C4-2B (cell line): ENCODE measurements at regions not wholly inside any gene's neighbourhood (a gene's known extent, or its start where the extent isn't known, plus 50 kb on each side); places are given as distances from the start of the nearest gene placed in this dataset.
"Not testable (repeated sequence)": the region's sequence is repeated elsewhere in the genome, so short reads cannot be mapped to it uniquely, and the experiment has no call there.

Experiments
- H3K27ac ChIP-seq: fragments of 450-650 bp; 2 replicates; pipeline ENCODE4 v1.5.1; 2017
- ZFX ChIP-seq: fragments of 450-650 bp; IDR thresholded peaks from 2 replicates; pipeline ENCODE4 v1.6.1; 2017
- TF ChIP-seq, protein P1 (sequence below): fragments of 450-650 bp; conservative IDR thresholded peaks from 2 replicates; pipeline ENCODE4 v1.5.1; 2017; ENCODE audit warnings: mild to moderate bottlenecking

DNA sequence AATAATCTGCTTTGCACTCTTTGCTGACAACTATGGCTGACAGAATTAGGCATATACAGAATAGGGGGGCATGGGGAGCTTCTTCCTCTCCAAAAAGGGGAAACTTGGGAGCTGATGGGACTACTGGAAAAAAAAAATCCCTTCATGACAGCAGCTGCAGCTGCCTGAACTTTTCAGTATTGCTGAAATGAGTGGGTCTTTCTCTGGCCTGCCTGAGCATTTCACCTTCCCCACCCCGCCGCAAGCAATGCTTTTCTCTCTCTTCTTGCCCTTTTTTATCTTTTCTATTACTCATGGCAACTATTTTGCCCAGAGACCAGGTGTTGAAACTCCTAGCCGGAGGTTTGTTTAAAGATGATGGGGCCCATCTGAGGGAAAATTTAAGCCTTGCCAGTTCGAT lies 244.9 kb downstream of the SEMA3D start:
- H3K27ac ChIP-seq: no peak overlapping the region
- TF ChIP-seq ZFX: no peak
- TF ChIP-seq, protein P1, sequence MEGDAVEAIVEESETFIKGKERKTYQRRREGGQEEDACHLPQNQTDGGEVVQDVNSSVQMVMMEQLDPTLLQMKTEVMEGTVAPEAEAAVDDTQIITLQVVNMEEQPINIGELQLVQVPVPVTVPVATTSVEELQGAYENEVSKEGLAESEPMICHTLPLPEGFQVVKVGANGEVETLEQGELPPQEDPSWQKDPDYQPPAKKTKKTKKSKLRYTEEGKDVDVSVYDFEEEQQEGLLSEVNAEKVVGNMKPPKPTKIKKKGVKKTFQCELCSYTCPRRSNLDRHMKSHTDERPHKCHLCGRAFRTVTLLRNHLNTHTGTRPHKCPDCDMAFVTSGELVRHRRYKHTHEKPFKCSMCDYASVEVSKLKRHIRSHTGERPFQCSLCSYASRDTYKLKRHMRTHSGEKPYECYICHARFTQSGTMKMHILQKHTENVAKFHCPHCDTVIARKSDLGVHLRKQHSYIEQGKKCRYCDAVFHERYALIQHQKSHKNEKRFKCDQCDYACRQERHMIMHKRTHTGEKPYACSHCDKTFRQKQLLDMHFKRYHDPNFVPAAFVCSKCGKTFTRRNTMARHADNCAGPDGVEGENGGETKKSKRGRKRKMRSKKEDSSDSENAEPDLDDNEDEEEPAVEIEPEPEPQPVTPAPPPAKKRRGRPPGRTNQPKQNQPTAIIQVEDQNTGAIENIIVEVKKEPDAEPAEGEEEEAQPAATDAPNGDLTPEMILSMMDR: no peak

DNA sequence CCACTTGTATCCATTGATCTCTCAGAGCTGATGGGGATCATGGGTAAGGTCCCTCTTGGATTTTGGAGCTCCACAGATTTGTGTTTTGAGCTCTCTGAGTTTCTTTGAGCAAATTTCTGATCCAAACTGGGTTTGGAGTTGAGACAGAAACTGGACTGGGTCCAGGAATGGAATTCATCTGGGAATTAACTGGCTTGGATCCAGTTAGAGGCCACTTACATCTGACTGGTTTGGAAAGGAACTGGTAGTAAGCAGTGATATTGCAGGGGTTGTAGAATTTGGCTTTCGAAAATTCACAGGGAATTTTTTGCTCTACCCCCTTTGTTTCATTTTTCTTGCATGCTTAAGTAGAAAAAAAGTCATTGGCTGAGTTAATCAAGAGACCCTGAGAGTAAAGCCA lies 245.6 kb downstream of the SEMA3D start:
- TF ChIP-seq, protein P1: no peak
- no peak for TF ChIP-seq ZFX

DNA sequence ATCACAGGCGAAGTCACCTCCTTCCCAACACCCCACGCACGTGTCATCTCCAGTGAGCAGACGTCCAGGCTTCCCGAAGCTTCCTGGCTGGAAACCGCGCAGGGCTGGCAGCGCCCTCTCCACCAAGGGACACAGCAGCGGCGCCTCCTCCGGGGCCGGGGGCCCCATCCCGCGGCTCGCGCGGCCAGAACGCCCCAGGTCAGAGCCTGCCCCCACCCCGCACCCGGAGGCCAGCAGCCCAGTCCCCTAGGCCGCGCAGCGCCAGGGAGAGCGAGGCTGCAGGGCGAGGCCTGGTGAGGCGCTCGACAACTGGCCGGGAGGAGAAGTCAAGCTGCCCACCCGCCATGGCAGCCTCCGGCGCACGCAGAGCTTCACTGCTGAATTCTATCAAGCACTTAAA lies 247.0 kb downstream of the SEMA3D start:
- no peak overlapping the region for H3K27ac ChIP-seq
- TF ChIP-seq, protein P1: no peak
- TF ChIP-seq ZFX: no peak

More for the DNA sequence above, 245.6 kb downstream of the SEMA3D start:
- no peak overlapping the region for H3K27ac ChIP-seq

DNA sequence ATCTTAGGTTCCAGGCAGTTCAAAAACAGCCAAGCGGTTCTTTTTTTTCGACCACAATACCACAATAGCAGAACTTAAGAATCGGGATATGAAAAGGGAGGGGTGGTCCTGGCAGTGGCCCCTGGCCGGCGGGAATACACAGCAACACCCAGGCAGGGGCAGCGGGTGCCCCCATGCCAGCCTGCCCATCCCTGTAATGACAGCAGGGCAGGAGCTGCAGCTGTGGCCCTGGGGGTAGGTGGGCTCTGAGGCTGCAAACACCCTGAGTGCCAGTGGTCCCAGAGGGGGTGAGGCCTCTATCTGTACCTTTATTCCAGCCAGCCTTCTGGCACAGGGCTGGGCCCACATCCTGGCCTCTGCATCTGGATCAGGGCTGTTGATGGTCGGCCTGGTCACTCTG lies 247.4 kb downstream of the SEMA3D start:
- no peak overlapping the region for H3K27ac ChIP-seq
- TF ChIP-seq, protein P1: no peak
- no peak for TF ChIP-seq ZFX

DNA sequence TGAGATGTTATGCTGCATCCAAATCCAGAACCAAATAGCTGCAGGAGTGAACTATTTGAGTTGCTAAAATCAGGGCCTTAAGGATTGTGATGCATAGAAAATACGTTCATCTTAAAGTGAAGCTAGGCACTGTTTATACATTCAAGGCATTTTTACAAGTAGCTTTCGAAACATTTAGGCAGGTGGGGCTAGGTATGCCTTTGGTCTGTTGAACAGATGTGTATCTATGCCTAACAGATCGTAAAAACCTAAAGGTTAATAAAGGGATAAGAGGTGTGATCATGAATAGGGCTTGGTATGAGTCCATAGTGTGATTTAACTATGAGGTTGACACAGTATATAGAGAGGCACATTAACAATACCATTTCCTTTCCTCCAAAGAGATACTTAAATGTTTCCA lies 262.5 kb downstream of the SEMA3D start:
- no peak overlapping the region for H3K27ac ChIP-seq
- TF ChIP-seq, protein P1: no peak

DNA sequence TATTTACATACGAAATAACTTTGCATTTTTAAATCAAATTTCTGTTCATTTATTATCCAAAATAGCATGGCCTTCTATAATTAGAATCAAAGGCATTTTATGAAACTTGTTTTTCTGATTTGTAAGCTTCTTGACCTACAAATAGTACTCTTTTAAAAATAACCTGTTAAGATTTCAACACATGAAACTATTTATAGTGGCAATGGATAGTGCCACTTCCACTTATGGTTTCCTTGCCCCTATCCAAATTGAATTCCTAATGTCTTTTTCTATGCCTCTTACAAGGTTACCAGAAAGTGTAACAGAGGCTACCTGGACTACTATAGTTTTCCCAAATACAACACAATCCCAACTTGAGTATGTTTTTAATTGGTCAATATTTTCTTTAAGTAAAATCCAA lies 263.5 kb downstream of the SEMA3D start:
- no peak for TF ChIP-seq ZFX
- TF ChIP-seq, protein P1: no peak
- H3K27ac ChIP-seq: no peak overlapping the region

DNA sequence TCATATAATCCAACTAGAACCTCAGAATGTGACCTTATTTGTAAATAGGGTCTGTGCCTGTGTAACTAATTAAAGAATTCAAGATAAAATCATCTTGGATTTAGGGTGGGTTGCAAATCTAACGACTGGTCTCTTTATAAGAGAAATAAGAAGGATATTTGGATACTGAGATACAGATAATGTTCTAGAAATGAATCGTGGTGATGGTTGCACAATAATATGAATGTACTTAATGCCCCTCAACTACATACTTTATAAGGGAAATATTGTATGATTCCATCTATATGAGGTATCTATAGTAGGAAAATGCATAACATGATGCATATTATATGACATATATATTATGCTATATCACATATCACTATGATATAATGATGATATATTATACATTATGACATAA lies 265.7 kb downstream of the SEMA3D start:
- TF ChIP-seq, protein P1: no peak
- TF ChIP-seq ZFX: no peak
- no peak overlapping the region for H3K27ac ChIP-seq

DNA sequence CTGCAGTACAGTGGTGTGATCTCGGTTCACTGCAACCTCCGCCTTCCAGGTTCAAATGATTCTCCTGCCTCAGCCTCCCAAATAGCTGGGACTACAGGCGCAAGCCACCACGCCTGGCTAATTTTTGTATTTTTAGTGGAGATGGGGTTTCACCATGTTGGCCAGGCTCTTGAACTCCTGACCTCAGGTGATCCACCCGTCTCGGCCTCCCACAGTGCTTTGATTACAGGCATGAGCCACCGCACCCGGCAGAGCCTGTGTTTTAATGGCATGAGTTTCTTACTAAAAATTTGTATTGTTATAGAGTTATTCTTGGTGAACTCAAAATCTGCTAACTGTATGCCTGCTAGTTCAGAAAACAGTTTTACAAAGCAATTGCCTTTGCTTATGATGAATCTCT lies 269.9 kb downstream of the SEMA3D start:
- not testable (repeated sequence) for H3K27ac ChIP-seq
